Muscle layer of colon (tissue), 2 donors: ENCODE measurements at regions not wholly inside any gene's neighbourhood (a gene's known extent, or its start where the extent isn't known, plus 50 kb on each side); places are given as distances from the start of the nearest gene placed in this dataset.
"Not testable (repeated sequence)": the region's sequence is repeated elsewhere in the genome, so short reads cannot be mapped to it uniquely, and the experiment has no call there.

Source experiments
- H3K27ac ChIP-seq: one replicate; pipeline ENCODE4 v1.7.0; 2013; ENCODE audit warnings: low read depth, mild to moderate bottlenecking, low read length, moderate library complexity
- H3K27me3 ChIP-seq, 2 donors: one replicate each; pipeline ENCODE4 v1.7.0; 2013; ENCODE audit warnings: low read length in 2 of 2, mild to moderate bottlenecking in 2 of 2; ENCODE audit not compliant: insufficient read depth in 2 of 2, control insufficient read depth in 1 of 2
- H3K36me3 ChIP-seq: one replicate; pipeline ENCODE4 v1.7.0; 2013; ENCODE audit warnings: mild to moderate bottlenecking, low read length; ENCODE audit not compliant: insufficient read depth
- H3K4me1 ChIP-seq: one replicate; pipeline ENCODE4 v1.7.0; 2013; ENCODE audit warnings: mild to moderate bottlenecking, low read length; ENCODE audit not compliant: insufficient read depth
- H3K4me3 ChIP-seq, 2 donors: one replicate each; pipeline ENCODE4 v1.7.0; 2013; ENCODE audit warnings: low read length in 2 of 2, low read depth in 1 of 2, mild to moderate bottlenecking in 1 of 2, moderate library complexity in 1 of 2
- H3K9ac ChIP-seq: one replicate; pipeline ENCODE4 v1.7.0; 2013; ENCODE audit warnings: low read length
- H3K9me3 ChIP-seq: one replicate; pipeline ENCODE4 v1.7.0; 2013; ENCODE audit warnings: mild to moderate bottlenecking, low read length
- donor health status: abdominal sarcoma.
- donor health status: Adenocarcinoma of cecum.

DNA sequence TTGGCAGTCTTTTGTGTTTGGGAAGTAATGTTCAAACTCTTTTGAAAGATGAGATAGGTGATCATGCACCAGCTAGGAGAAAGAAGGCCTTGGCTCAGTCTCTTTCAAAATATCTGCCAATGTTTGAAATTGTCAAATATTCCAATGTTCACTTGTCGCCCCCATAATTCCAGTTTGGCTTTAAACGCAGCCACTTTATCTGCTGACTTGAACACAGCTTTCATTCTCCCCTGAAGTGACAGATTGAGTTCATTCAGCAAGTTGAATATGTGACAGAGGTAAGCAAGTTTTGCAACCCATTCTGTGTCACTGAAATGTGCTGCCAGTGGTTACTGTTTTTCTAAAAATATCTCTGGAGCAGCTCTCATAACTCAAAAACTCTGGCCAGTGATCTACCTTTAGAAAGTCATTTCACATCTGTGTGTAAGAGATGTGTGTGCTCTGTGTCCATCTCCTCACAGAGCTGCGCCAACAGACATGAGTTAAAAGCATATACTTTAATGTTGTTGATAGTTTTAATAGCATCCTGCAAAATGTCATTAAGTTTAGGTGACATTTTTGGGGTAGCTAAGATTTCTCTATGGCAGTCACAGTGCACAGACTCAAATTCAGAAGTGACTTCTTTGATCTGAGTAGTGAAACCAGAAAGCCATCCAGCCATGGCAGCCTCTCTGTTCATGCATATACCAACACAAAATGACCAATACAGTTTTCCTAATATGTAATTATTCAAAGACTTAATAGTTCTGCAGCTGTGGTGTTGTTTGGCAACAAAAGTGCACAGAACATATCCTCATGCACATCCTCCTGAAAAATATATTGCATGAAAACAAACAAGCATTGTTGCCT lies 614.3 kb upstream of the MIS18BP1 start:
- Histone ChIP-seq H3K4me3 (no peak overlapping the region), H3K36me3 (no peaks in the 10 kb centered on the region), H3K27me3 (no peaks in the 10 kb centered on the region), H3K4me1 (no peaks in the 10 kb centered on the region), H3K9me3 (no peaks in the 10 kb centered on the region), H3K27ac (no peak overlapping the region), H3K9ac (no peak overlapping the region)

DNA sequence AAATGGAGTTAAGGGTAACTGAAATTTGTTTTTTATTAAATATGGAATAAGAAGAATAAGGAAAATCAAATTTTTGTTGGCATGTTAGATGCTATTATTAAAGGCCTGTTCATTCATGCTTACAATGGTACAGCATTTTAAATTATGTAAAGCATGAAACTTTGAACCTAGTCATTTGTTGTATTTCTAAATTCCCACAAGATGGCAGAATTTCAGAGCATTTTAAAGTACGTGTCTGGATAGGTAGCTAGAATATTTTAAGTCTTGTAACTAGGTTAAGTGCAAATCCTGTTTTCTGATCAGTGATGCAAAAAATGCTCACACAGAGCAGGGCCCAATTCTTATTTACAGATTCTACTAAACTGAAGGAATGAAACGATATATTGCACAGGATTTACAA lies 585.6 kb upstream of the MIS18BP1 start:
- Histone ChIP-seq H3K9ac (no peak overlapping the region), H3K27ac (no peak overlapping the region), H3K4me1 (no peaks in the 10 kb centered on the region), H3K27me3 (no peaks in the 10 kb centered on the region), H3K9me3 (no peaks in the 10 kb centered on the region), H3K36me3 (no peaks in the 10 kb centered on the region), H3K4me3 (no peak overlapping the region)

DNA sequence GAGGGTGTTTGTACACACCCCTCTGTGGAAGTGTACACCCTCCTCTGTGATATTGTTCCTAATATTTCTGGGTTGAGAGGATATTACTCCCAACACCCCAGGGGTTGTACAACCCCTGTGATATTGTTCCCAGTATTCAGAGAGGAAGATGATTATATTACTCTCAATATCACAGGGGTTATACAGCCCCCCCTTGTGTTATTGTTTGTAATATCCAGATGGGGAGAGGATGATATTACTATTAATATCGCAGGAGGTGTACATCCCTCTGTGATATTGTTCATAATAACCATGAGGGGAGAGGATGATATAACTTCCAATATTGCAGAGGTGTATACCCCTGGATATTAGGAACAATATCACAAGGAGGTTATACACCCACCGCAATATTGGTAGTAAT lies 566.1 kb upstream of the MIS18BP1 start:
- H3K4me3 ChIP-seq, result no peak overlapping the region
- no peaks in the 10 kb centered on the region for H3K9me3 ChIP-seq
- H3K9ac ChIP-seq, result no peak overlapping the region
- H3K27ac ChIP-seq, result no peak overlapping the region
- H3K36me3 ChIP-seq, result no peaks in the 10 kb centered on the region
- no peaks in the 10 kb centered on the region for H3K4me1 ChIP-seq
- H3K27me3 ChIP-seq, result no peaks in the 10 kb centered on the region

DNA sequence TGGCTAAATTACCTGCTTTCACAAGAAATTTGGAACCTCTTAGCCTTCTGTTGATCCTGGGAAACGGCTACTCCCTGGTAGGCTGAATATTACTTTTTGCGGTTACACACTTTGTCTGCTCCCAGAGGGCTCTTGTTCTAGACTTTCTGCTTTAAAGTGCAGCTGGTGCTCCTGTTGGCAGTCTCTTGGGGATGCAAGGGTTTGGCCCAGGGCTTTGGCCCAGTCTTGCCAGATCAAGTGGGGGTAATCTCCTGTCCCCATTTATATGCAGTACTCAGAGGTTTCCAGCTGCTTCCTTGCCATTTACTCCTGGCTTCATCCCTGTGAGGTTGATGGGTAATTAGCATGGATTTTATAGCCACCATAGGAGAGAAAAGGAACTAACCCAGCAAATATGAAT lies 558.2 kb upstream of the MIS18BP1 start:
- Histone ChIP-seq H3K36me3 (no peaks in the 10 kb centered on the region), H3K4me3 (no peak overlapping the region), H3K27ac (no peak overlapping the region), H3K27me3 (no peaks in the 10 kb centered on the region), H3K9ac (no peak overlapping the region), H3K9me3 (no peaks in the 10 kb centered on the region), H3K4me1 (peaks cover 19% of the 10 kb centered on the region)

DNA sequence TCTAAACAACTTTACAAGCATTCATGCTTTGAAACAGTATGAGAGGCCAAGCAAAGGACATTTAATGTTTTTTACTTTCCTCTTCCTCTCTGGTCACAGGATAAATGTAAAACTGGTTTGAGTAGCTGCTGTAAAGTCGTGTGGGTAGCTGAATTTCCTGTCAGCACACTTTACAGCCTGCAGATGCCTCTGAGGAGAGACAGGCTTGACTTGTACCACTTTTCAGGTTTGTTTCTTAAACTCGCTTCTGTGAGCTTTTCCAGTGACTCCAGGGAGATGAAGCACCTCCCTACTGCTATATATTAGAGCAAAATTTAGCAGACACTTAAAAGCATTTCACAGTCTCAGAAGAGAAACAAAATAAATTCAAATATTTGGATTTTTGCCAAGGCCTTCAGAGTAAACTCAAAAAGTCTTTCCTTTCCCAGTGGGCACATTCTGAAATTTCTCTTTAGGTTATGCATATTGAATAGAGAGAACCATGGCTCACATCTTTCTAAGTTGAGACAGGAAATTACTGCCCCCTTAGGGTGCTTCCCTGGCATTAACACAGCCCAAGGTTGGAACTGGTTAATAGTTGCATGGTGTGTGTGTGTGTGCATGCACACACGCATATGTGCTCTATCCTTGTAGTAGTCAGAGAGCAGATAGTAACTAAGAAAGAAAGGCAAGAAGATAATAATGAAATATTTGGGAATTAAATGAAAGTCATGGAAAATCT lies 557.3 kb upstream of the MIS18BP1 start:
- no peak overlapping the region for H3K9ac ChIP-seq

DNA sequence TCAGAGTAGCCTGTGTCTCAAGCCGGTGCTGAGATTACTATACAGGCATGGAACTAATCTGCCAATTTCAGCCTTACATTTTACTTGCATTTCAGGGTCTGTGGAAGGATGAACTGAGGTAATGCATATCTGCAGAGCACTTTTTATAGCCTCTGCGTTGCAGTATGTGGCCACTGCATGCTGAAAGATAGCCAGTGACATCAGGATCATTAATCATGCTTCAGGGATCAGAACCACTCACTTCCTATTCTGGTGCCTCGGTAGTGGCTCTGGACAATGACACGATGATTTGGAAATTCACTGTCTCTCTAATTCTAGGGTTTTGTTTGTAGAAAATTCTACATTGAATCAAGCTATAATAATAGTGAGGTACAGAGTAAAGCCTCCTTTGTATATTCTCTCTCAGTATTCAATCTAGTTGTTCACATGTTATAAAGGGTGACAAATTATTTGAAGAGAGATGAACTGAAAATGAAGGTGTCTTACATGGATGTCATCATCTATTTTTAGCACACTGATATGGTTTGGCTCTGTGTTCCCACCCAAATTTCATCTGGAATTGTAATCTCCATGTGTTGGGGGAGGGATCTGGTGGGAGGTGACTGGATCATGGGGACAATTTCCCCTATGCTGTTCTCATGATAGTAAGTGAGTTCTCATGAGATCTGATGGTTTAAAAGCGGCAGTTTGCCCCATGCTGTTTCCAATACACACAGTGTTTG lies 554.3 kb upstream of the MIS18BP1 start:
- Histone ChIP-seq H3K9me3 (no peaks in the 10 kb centered on the region), H3K4me3 (no peak overlapping the region), H3K9ac (no peak overlapping the region), H3K36me3 (no peaks in the 10 kb centered on the region), H3K4me1 (peaks cover 19% of the 10 kb centered on the region), H3K27ac (no peak overlapping the region), H3K27me3 (no peaks in the 10 kb centered on the region)

More for the DNA sequence above, 557.3 kb upstream of the MIS18BP1 start:
- H3K4me3 ChIP-seq, result no peak overlapping the region
- H3K27me3 ChIP-seq, result no peaks in the 10 kb centered on the region
- no peak overlapping the region for H3K27ac ChIP-seq
- no peaks in the 10 kb centered on the region for H3K36me3 ChIP-seq
- H3K4me1 ChIP-seq, result peaks cover 19% of the 10 kb centered on the region
- no peaks in the 10 kb centered on the region for H3K9me3 ChIP-seq

DNA sequence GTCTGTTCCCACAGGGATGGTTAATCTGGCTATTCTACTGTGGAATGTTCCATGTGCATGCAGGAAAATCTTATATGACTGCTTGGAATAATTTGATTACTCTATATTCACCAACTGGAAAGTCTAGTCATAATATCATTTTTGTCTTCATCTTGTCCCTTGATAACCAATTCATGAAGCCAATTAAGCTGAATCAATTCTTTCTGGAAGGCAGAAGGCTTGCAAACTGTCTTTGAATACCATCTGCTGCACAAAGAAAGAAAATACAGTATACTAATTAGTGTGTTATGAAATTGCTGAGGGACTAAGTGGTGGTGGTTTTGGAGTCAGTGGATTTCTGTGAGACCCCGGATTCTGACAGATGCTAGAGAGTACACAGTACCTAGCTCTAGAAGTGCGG lies 546.5 kb upstream of the MIS18BP1 start:
- no peaks in the 10 kb centered on the region for H3K4me1 ChIP-seq
- no peaks in the 10 kb centered on the region for H3K27me3 ChIP-seq
- no peak overlapping the region for H3K9ac ChIP-seq
- H3K9me3 ChIP-seq, result no peaks in the 10 kb centered on the region
- no peak overlapping the region for H3K4me3 ChIP-seq
- H3K27ac ChIP-seq, result no peak overlapping the region
- no peaks in the 10 kb centered on the region for H3K36me3 ChIP-seq

DNA sequence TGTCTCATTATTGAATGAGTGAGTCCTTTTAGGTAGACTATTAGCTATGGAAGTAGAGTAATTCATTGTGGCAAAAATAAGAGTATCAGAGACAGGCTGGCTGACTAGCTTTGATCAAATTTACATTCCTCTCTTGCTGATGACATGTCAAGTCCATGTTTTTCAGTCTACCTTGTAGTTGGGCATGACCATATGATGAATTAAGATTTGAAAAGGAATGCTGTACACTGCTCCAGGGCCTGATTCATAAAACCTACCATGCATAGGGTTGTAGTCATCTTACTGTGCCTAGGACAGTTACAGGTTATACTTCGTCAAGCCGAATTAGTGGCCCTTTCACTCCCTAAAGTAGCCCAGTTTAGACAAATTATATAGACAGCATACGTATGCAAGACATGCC lies 545.7 kb upstream of the MIS18BP1 start:
- Histone ChIP-seq H3K9me3 (no peaks in the 10 kb centered on the region), H3K9ac (no peak overlapping the region), H3K27ac (no peak overlapping the region), H3K36me3 (no peaks in the 10 kb centered on the region), H3K4me1 (no peaks in the 10 kb centered on the region), H3K27me3 (no peaks in the 10 kb centered on the region), H3K4me3 (no peak overlapping the region)

DNA sequence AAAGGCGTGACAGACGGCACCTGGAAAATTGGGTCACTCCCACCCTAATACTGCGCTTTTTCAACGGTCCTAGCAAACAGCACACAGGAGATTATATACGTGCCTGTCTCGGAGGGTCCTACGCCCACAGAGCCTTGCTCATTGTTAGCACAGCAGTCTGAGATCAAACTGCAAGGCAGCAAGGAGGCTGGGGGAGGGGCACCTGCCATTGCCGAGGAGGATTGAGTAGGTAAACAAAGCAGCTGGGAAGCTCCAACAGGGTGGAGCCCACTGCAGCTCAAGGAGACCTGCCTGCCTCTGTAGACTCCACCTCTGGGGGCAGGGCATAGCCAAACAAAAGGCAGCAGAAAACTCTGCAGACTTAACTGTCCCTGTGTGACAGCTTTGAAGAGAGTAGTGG lies 543.0 kb upstream of the MIS18BP1 start:
- not testable (repeated sequence) for H3K27me3 ChIP-seq, H3K27ac ChIP-seq, H3K4me3 ChIP-seq, H3K36me3 ChIP-seq, H3K4me1 ChIP-seq, H3K9ac ChIP-seq, H3K9me3 ChIP-seq

DNA sequence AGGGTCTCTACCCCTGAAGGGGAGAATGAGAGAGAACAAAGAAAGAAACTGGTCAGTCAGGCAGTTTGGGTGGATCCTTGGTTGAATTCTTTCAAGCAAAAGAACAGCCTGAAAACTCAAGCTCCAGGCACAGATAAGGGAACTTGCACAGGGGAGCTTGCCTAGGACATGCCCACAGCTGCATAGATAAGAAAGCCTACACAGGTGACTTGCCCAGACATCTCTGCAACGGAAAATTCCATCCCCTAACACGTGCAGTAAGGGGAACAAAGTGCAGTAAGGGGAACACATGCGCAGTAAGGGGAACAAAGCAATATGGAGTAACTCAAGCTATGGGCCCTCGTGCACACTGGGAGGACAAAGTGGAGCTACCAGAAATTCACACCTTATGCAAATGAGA lies 540.1 kb upstream of the MIS18BP1 start:
- H3K4me3 ChIP-seq, result no peak overlapping the region
- H3K36me3 ChIP-seq, result no peaks in the 10 kb centered on the region
- H3K27me3 ChIP-seq, result no peaks in the 10 kb centered on the region
- H3K9ac ChIP-seq, result no peak overlapping the region
- no peak overlapping the region for H3K27ac ChIP-seq
- H3K9me3 ChIP-seq, result no peaks in the 10 kb centered on the region
- peaks cover 6% of the 10 kb centered on the region for H3K4me1 ChIP-seq

DNA sequence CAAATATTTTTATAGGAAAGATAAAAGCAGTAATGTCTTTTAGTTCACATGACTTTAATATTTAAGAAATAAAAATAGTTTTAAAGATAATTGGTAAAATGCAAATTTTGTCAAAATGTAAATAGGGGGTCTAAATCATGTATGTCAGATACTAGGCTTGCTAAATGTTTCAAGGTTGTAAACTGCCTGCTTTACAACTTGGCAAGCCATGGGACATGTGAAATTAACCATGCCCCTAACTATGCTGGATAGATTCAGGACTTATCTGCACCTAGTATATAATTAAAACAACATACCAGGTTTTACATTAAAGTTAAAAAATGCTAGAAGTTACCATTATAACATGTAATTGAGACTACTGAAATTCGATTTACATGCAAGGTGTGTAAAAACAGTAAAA lies 537.3 kb upstream of the MIS18BP1 start:
- Histone ChIP-seq H3K9ac (no peak overlapping the region), H3K9me3 (no peaks in the 10 kb centered on the region), H3K27ac (no peak overlapping the region), H3K4me1 (peaks cover 6% of the 10 kb centered on the region), H3K27me3 (no peaks in the 10 kb centered on the region), H3K4me3 (no peak overlapping the region), H3K36me3 (no peaks in the 10 kb centered on the region)
